Lung (tissue), 11 donors: ENCODE measurements at regions not wholly inside any gene's neighbourhood (a gene's known extent, or its start where the extent isn't known, plus 50 kb on each side); places are given as distances from the start of the nearest gene placed in this dataset.

Experiments
- ATAC-seq: fragments of 200-7000 bp; cut with Tn5 transposase; one replicate; pipeline ENCODE4 v1.9.1; 2020; ENCODE audit warnings: moderate number of reproducible peaks; ENCODE audit not compliant: insufficient read depth, low FRiP score
- DNase-seq, 3 donors: peaks; one replicate each; pipeline ENCODE4 v3.0.0-alpha.2; 2013 to 2017
- H3K27ac ChIP-seq, 2 donors: one replicate each; pipeline ENCODE4 v1.5.1; 2013; ENCODE audit warnings: mild to moderate bottlenecking in 2 of 2, moderate library complexity in 2 of 2, control low read depth in 1 of 2, inconsistent platforms in 1 of 2, low read depth in 1 of 2, low read length in 1 of 2
- H3K27me3 ChIP-seq, 3 donors: one replicate each; pipeline ENCODE4 v1.5.1; 2013; ENCODE audit warnings: low read length in 2 of 3; ENCODE audit not compliant: control insufficient read depth in 3 of 3, insufficient read depth in 3 of 3
- H3K36me3 ChIP-seq, 4 donors: one replicate each; pipeline ENCODE4 v1.5.1; 2013; ENCODE audit warnings: low read length in 4 of 4, mild to moderate bottlenecking in 1 of 4, moderate library complexity in 1 of 4; ENCODE audit not compliant: control insufficient read depth in 4 of 4, insufficient read depth in 4 of 4
- H3K4me1 ChIP-seq, 5 donors: one replicate each; pipeline ENCODE4 v1.5.1; 2013; ENCODE audit warnings: low read length in 5 of 5, mild to moderate bottlenecking in 2 of 5, moderate library complexity in 1 of 5; ENCODE audit not compliant: control insufficient read depth in 5 of 5, insufficient read depth in 5 of 5
- H3K4me3 ChIP-seq: one replicate; pipeline ENCODE4 v1.5.1; 2013; ENCODE audit warnings: mild to moderate bottlenecking, control low read depth, moderate library complexity
- H3K9ac ChIP-seq, 2 donors: one replicate each; pipeline ENCODE4 v1.5.1; 2013; ENCODE audit warnings: low read length in 2 of 2, control low read depth in 1 of 2; ENCODE audit not compliant: insufficient read depth in 1 of 2
- H3K9me3 ChIP-seq, 4 donors: one replicate each; pipeline ENCODE4 v1.5.1; 2013; ENCODE audit warnings: low read length in 3 of 4, mild to moderate bottlenecking in 1 of 4, moderate library complexity in 1 of 4; ENCODE audit not compliant: control insufficient read depth in 4 of 4, insufficient read depth in 3 of 4
- CTCF ChIP-seq: IDR thresholded peaks from 2 replicates; pipeline ENCODE4 v1.5.1; 2012; ENCODE audit warnings: mild to moderate bottlenecking; ENCODE audit errors: control extremely low read depth, extremely low read depth
- WGBS, 2 donors: extraction: QIAGEN DNeasy Blood & Tissue Kit; methylation state at CpG; one replicate each; pipeline ENCODE4 v1.1.7; 2013; 5-methylcytosine and 5-hydroxymethylcytosine counted together
- donor health status: control.
- donor health status: control.
- donor health status: Bipolar disorder and iron deficiency.
- donor health status: healthy.
- donor health status: DM: yes; HTN: yes; CAD: no.

GRCh38 chr16:48105976-48106375 lies 49.8 kb downstream of the ABCC12 start:
- 85 to 87% methylated on average over 6 of the region's 6 CpGs for WGBS, 2 donors
- H3K4me1 ChIP-seq, result no peaks in the 10 kb centered on the region
- H3K9me3 ChIP-seq, result no peaks in the 10 kb centered on the region
- H3K9ac ChIP-seq, result no peak overlapping the region
- no peak overlapping the region for H3K4me3 ChIP-seq
- H3K27ac ChIP-seq, result no peak overlapping the region
- ATAC-seq (no peak), DNase-seq (no peak)
- H3K27me3 ChIP-seq, result no peaks in the 10 kb centered on the region
- no peaks in the 10 kb centered on the region for H3K36me3 ChIP-seq
- TF ChIP-seq CTCF, result no peak

- Histone ChIP-seq H3K9ac (no peak overlapping the region), H3K9me3 (no peaks in the 10 kb centered on the region), H3K27me3 (no peaks in the 10 kb centered on the region), H3K27ac (no peak overlapping the region), H3K4me1 (no peaks in the 10 kb centered on the region), H3K4me3 (no peak overlapping the region), H3K36me3 (no peaks in the 10 kb centered on the region)
- ATAC-seq, result no peak
- 80 to 81% methylated on average over 4 of the region's 4 CpGs for WGBS, 2 donors
- no peak for DNase-seq
- no peak for TF ChIP-seq CTCF
Observed at GRCh38 chr16:48105456-48105855, 50.3 kb downstream of the ABCC12 start.

- H3K9me3 ChIP-seq, result no peaks in the 10 kb centered on the region
- 90 to 93% methylated on average over 6 of the region's 6 CpGs for WGBS, 2 donors
Observed at GRCh38 chr16:48103591-48103990, 52.2 kb downstream of the ABCC12 start.

More at GRCh38 chr16:48103591-48103990, 52.2 kb downstream of the ABCC12 start:
- Histone ChIP-seq H3K9ac (no peak overlapping the region), H3K4me1 (no peaks in the 10 kb centered on the region), H3K27me3 (no peaks in the 10 kb centered on the region), H3K36me3 (no peaks in the 10 kb centered on the region), H3K27ac (no peak overlapping the region), H3K4me3 (no peak overlapping the region)
- no peak for DNase-seq
- no peak for ATAC-seq
- TF ChIP-seq CTCF, result no peak
